Brain microvascular endothelial cell (primary cell): ENCODE measurements at regions not wholly inside any gene's neighbourhood (a gene's known extent, or its start where the extent isn't known, plus 50 kb on each side); places are given as distances from the start of the nearest gene placed in this dataset.

Experiments
- DNase-seq: peaks from one replicate; pipeline ENCODE4 v3.0.0-alpha.2; 2020
- H3K27ac ChIP-seq: fragments of 250-450 bp; sonication (Bioruptor Pico); 2 replicates; pipeline ENCODE4 v1.5.1; 2020; ENCODE audit warnings: mild to moderate bottlenecking, moderate library complexity
- H3K27me3 ChIP-seq: fragments of 250-450 bp; sonication (Bioruptor Pico); replicated peaks from 2 replicates; pipeline ENCODE4 v1.5.1; 2020; ENCODE audit warnings: mild to moderate bottlenecking
- H3K36me3 ChIP-seq: fragments of 250-450 bp; sonication (Bioruptor Pico); replicated peaks from 2 replicates; pipeline ENCODE4 v1.5.1; 2020; ENCODE audit warnings: mild to moderate bottlenecking
- H3K4me3 ChIP-seq: 2 replicates; pipeline ENCODE4 v1.5.1; 2011; ENCODE audit warnings: low read depth, mild to moderate bottlenecking, control low read depth, low read length, moderate library complexity
- in situ Hi-C: cut with HindIII; loops from 2 replicates; pipeline ENCODE4 v1.10.0; 2017; ENCODE audit warnings: low sequenced_read_pairs, low pct_ligation_motif_present
- TF ChIP-seq, protein P1 (sequence below): IDR thresholded peaks from 2 replicates; pipeline ENCODE4 v1.5.1; 2011; ENCODE audit warnings: low read depth, mild to moderate bottlenecking, moderate library complexity, low read length, control low read depth, inconsistent platforms; ENCODE audit errors: missing control alignments

DNA sequence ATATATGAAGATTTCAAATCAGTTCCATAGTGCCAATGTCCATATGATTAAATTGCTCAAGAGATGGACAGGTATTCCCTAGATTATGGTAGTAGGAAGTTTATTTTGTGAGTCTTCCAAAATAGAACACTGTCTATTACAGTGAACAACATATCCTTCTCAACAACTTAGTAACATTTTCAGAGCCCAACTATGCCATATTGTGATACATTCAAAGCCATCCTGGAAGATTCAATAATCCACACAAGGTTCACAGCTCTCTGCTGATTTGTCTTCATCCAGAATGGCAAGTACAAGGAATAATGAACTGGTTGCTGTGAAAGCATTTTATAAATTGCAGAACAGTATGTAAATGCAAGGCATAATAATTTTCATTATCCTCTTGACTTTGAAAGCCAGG is 213.9 kb downstream of the CHRM2 start:
- DNase-seq: no peak
- TF ChIP-seq, protein P1, sequence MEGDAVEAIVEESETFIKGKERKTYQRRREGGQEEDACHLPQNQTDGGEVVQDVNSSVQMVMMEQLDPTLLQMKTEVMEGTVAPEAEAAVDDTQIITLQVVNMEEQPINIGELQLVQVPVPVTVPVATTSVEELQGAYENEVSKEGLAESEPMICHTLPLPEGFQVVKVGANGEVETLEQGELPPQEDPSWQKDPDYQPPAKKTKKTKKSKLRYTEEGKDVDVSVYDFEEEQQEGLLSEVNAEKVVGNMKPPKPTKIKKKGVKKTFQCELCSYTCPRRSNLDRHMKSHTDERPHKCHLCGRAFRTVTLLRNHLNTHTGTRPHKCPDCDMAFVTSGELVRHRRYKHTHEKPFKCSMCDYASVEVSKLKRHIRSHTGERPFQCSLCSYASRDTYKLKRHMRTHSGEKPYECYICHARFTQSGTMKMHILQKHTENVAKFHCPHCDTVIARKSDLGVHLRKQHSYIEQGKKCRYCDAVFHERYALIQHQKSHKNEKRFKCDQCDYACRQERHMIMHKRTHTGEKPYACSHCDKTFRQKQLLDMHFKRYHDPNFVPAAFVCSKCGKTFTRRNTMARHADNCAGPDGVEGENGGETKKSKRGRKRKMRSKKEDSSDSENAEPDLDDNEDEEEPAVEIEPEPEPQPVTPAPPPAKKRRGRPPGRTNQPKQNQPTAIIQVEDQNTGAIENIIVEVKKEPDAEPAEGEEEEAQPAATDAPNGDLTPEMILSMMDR: no peak
- in situ Hi-C loops: no loop called here

DNA sequence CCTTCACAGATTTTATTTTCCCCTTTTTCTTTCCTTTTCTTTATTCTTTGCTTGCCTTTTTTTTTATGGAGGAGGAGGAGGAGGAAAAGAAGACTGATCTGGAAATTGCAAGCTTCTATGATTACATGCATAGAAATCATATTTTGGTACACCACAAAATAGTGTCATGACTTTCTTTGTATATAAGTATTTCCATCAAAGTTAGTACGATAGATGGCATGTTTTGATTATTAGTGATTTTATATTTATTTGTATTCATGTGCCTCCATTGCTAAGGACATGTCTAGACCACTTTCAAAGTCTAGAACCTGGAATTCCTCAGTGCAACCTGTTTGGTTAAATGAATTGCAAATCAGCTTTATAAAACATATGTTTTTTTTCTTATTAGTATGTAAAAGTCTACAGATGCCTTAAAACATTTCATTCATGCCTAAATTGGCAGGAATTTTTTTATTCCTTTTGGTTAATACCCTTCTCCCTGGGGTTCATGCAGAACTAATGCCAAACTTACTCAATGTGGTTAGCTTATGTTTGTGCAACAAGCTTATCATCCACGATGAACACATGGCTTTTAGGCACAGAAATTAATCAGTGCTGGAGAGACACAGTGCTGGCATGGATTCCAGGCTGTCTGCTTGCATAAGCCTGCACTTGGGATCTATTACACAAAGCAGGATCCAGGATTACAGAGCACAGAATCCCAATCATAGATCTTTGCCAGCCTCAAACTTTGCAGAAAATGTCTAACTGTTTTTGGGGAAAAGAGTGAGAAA is 213.1 kb downstream of the CHRM2 start:
- Histone ChIP-seq H3K36me3 (no peaks in the 10 kb centered on the region), H3K27me3 (no peaks in the 10 kb centered on the region), H3K4me3 (no peak overlapping the region), H3K27ac (peak overlapping the region; percentile 19)
- in situ Hi-C loops: no loop called here
- TF ChIP-seq, protein P1: no peak
- peak; percentile 77 for DNase-seq

More for the DNA sequence above, 213.9 kb downstream of the CHRM2 start:
- Histone ChIP-seq H3K27ac (no peak overlapping the region), H3K36me3 (no peaks in the 10 kb centered on the region), H3K4me3 (no peak overlapping the region), H3K27me3 (no peaks in the 10 kb centered on the region)

DNA sequence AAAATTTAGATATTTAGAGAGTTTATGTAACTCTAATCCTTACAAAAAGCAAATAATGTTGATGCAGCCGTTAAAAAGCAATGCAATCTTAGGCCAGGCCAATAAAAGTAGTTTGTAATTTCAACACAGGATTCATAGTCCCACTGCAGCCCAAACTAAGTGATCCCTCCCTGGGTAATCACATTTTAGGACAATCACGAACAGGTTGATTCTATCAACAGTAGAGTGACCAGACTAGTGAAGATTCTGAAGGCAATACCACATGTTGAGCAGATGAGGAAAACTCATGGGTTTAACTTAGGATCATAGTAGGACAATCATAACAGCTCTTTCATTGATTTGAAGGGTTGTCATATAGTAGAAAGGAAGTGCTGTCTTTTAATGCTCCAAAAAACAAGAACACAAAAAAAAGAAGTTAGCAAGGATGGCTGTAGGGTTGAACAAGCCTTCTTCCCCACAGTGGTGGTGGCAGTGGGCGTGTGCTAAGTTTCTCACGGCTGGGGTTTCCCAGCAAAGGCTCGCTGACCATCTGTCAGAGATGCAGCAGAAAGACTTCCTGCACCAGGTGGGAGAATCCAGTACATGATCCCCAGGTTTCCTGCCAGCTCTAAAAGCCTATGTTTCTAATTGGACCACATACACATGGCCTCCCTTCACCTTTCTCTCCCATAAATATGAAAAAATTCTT is 212.2 kb downstream of the CHRM2 start:
- DNase-seq: no peak
- Histone ChIP-seq H3K4me3 (no peak overlapping the region), H3K27ac (no peak overlapping the region), H3K27me3 (no peaks in the 10 kb centered on the region), H3K36me3 (no peaks in the 10 kb centered on the region)
- TF ChIP-seq, protein P1: no peak
- in situ Hi-C loops: no loop called here

DNA sequence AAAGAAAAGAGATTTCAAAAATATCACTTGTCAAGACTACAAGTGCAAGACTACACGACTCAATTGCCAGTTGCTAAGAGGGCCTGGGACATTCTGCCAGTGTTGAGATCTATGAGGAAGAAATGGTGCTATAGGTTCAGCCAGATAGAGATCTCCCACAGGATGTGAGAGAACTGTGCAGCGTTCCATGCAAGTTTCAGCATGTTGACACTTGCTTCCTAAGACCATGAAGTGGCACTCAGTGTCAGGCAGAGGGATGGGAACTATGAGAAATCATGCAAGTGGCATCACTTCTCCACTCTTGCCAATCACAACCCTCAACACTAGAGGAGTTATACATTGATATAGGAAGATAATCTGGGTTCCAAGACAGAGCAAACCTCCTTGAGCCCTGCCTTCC is 210.3 kb downstream of the CHRM2 start:
- in situ Hi-C loops: no loop called here
- H3K4me3 ChIP-seq: no peak overlapping the region
- no peaks in the 10 kb centered on the region for H3K27me3 ChIP-seq
- TF ChIP-seq, protein P1: no peak
- no peaks in the 10 kb centered on the region for H3K36me3 ChIP-seq
- no peak overlapping the region for H3K27ac ChIP-seq
- no peak for DNase-seq

DNA sequence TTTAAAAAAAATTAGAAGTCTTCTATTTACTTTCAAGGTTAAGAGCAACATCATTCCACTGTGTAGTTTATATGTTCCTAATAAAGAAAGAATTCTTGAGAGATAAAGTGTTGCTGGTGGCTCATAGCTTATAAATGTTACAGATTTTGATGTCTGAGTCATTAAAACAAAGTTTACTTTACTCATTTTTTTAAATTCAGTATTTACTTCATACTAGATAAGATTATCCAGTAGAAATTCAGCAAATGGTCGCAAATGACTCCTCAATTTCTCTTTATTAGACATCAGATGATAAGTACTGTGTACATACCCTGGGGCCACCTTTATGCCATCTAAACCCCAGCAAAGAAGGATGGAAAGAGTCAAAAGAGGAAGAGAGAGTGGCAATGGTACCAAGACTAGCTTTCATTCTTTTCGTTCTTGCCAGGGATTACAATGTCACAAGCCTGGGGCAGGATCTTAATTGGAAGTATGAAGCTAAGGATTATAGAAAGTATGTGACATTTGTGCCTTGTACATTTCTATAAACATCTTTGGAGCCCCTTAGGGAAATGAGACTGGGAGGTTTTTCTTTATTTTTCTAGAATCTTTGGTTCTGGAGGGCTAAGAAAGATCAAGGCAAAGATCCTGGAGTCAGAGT is 206.1 kb downstream of the CHRM2 start:
- Histone ChIP-seq H3K4me3 (no peak overlapping the region), H3K27ac (peak overlapping the region; percentile 97), H3K36me3 (no peaks in the 10 kb centered on the region), H3K27me3 (no peaks in the 10 kb centered on the region)
- TF ChIP-seq, protein P1: no peak
- in situ Hi-C loops: no loop called here
- peak; percentile 11 for DNase-seq
